ENCODE measurements at regions not wholly inside any gene's neighbourhood (a gene's known extent, or its start where the extent isn't known, plus 50 kb on each side); places are given as distances from the start of the nearest gene placed in this dataset.

DNA sequence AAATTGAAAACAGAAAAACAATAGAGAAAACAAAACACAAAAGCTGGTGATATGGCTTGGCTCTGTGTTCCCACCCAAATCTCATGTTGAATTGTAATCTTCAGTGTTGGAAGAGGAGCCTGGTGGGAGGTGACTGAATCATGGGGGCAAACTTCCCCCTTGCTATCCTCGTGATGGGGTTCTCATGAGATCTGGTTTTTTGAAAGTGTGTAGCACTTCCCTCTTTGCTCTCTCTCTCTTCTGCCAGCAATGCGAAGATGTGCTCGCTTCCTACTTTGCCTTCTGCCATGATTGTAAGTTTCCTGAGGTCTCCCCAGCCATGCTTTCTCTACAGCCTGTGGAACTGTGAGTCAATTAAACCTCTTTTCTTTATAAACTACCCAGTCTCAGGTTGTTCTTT, 112.3 kb upstream of the UXS1 start:
- TF ChIP-seq, protein P1, sequence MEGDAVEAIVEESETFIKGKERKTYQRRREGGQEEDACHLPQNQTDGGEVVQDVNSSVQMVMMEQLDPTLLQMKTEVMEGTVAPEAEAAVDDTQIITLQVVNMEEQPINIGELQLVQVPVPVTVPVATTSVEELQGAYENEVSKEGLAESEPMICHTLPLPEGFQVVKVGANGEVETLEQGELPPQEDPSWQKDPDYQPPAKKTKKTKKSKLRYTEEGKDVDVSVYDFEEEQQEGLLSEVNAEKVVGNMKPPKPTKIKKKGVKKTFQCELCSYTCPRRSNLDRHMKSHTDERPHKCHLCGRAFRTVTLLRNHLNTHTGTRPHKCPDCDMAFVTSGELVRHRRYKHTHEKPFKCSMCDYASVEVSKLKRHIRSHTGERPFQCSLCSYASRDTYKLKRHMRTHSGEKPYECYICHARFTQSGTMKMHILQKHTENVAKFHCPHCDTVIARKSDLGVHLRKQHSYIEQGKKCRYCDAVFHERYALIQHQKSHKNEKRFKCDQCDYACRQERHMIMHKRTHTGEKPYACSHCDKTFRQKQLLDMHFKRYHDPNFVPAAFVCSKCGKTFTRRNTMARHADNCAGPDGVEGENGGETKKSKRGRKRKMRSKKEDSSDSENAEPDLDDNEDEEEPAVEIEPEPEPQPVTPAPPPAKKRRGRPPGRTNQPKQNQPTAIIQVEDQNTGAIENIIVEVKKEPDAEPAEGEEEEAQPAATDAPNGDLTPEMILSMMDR (IDR thresholded peaks at IDR 0.05; ENCODE audit: borderline replicate concordance, extremely low read depth, low read length, poor library complexity, severe bottlenecking), result no peak
- TF ChIP-seq EZH2 (IDR thresholded peaks at IDR 0.05; ENCODE audit: borderline replicate concordance, low read depth, low read length, severe bottlenecking), result no peak
